Thyroid gland (tissue), 4 donors: ENCODE measurements at regions not wholly inside any gene's neighbourhood (a gene's known extent, or its start where the extent isn't known, plus 50 kb on each side); places are given as distances from the start of the nearest gene placed in this dataset.

Experiments
- DNase-seq, 2 donors: peaks; one replicate each; pipeline ENCODE4 v3.0.0-alpha.2; 2019
- H3K27ac ChIP-seq, 3 donors: fragments of 200-600 bp; sonication (generic); 1 replicate in 2 of 3; 2 replicates in 1 of 3; pipeline ENCODE4 v1.5.1; 2016 to 2019; ENCODE audit warnings: mild to moderate bottlenecking in 1 of 3, moderate library complexity in 1 of 3
- H3K27me3 ChIP-seq: fragments of 200-600 bp; sonication (generic); one replicate; pipeline ENCODE4 v1.5.1; 2019
- H3K36me3 ChIP-seq, 2 donors: fragments of 200-600 bp; sonication (generic); one replicate each; pipeline ENCODE4 v1.5.1; 2016 to 2019
- H3K4me1 ChIP-seq, 2 donors: fragments of 200-600 bp; sonication (generic); one replicate each; pipeline ENCODE4 v1.5.1; 2017 to 2019
- H3K4me3 ChIP-seq, 3 donors: fragments of 200-600 bp; sonication (generic); replicated peaks in 1 of 3; 1 replicate in 2 of 3; 2 replicates in 1 of 3; pipeline ENCODE4 v1.5.1; 2016; ENCODE audit warnings: mild to moderate bottlenecking in 1 of 3
- H3K9me3 ChIP-seq: fragments of 200-600 bp; sonication (generic); one replicate; pipeline ENCODE4 v1.5.1; 2017
- CTCF ChIP-seq, 6 experiments: fragments of 200-600 bp in 3 of 6; fragments of 450-650 bp in 3 of 6; sonication (generic) in 3 of 6; IDR thresholded peaks; one replicate each; pipeline ENCODE4 v1.5.1; 2016 to 2019; ENCODE audit warnings: antibody characterized with exemption in 6 of 6, mild to moderate bottlenecking in 2 of 6, inconsistent platforms in 1 of 6, moderate library complexity in 1 of 6
- POLR2A ChIP-seq, 2 donors: fragments of 450-650 bp; IDR thresholded peaks; one replicate each; pipeline ENCODE4 v1.6.1; 2017; ENCODE audit warnings: antibody characterized with exemption in 2 of 2, mild to moderate bottlenecking in 2 of 2, moderate library complexity in 1 of 2
- WGBS, 2 donors: methylation state at CpG; one replicate each; pipeline ENCODE4 v1.1.5; 2017; 5-methylcytosine and 5-hydroxymethylcytosine counted together
- intact Hi-C: fragments of 100-400 bp; cut with DNase I; formaldehyde crosslinking; loops from one replicate; pipeline ENCODE4 v1.15.1; 2023

GRCh38 chr15:88746451-88746850 is 56.8 kb upstream of the ACAN start:
- 71 to 72% methylated on average over 5 of the region's 5 CpGs for WGBS, 2 donors
- no peaks in the 10 kb centered on the region for H3K9me3 ChIP-seq
- no peak overlapping the region for H3K4me3 ChIP-seq
- no peaks in the 10 kb centered on the region for H3K4me1 ChIP-seq
- intact Hi-C loops = no loop called here
- no peak overlapping the region for H3K27ac ChIP-seq
- H3K27me3 ChIP-seq = no peaks in the 10 kb centered on the region
- TF ChIP-seq CTCF (IDR thresholded peaks at IDR 0.05) (no peak), POLR2A (IDR thresholded peaks at IDR 0.05) (no peak)
- no peak for DNase-seq
- no peaks in the 10 kb centered on the region for H3K36me3 ChIP-seq

DNA sequence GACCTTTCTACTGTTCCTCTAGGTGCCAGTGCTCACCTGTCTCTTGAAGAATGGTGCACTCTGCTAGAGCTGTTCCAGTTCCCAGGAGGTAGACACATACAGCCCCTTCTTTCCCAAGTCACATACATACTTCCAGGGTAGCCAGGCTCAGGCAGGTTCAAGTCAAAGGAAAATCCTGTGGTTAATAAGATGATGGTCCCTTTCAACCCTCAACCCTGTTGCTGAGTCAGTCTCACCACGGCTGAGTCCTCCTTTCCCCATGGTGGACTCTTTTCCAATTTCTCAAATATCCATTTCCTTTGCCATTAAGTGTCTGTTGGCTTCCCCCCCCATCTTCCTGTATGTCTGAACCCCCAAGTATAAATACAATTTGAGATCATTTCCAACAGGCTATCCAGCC is 56.1 kb upstream of the ACAN start:
- no peaks in the 10 kb centered on the region for H3K36me3 ChIP-seq
- no peaks in the 10 kb centered on the region for H3K4me1 ChIP-seq
- no peak for DNase-seq
- TF ChIP-seq CTCF (IDR thresholded peaks at IDR 0.05) (no peak), POLR2A (IDR thresholded peaks at IDR 0.05) (no peak)
- H3K4me3 ChIP-seq = no peak overlapping the region
- no peaks in the 10 kb centered on the region for H3K27me3 ChIP-seq
- 58 to 74% methylated on average over 1 of the region's 1 CpG for WGBS, 2 donors
- intact Hi-C loops = no loop called here
- no peaks in the 10 kb centered on the region for H3K9me3 ChIP-seq
- no peak overlapping the region for H3K27ac ChIP-seq

DNA sequence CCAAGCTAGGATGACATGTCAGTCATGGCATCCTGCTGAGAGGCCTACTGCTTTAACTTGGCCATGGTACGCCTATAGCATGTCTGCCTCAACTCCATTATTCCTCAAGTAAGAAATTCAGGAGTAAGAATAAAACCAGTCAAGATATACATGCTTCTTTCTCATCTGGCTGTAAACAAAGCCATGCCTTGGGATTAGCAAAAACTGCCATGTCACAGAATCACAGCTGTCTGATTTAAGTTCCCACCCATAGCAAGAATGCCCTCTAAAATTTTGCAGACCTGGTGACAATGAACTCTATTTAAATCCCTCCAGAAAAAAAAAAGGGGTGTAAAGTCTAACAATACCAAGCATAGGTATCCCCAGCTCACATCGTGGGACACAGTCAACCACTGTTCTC is 55.6 kb upstream of the ACAN start:
- intact Hi-C loops = no loop called here
- no peak overlapping the region for H3K27ac ChIP-seq
- WGBS, 2 donors = 86 to 87% methylated on average over 2 of the region's 2 CpGs

GRCh38 chr15:88748081-88748480 is 55.2 kb upstream of the ACAN start:
- H3K4me1 ChIP-seq = no peaks in the 10 kb centered on the region
- TF ChIP-seq CTCF (IDR thresholded peaks at IDR 0.05) = no peak
- TF ChIP-seq POLR2A (IDR thresholded peaks at IDR 0.05) = no peak
- H3K27ac ChIP-seq = no peak overlapping the region
- 73 to 80% methylated on average over 3 of the region's 3 CpGs for WGBS, 2 donors
- no peaks in the 10 kb centered on the region for H3K9me3 ChIP-seq
- no peak overlapping the region for H3K4me3 ChIP-seq
- no peak for DNase-seq
- H3K36me3 ChIP-seq = no peaks in the 10 kb centered on the region
- intact Hi-C loops = no loop called here
- H3K27me3 ChIP-seq = no peaks in the 10 kb centered on the region

More for the DNA sequence above, 55.6 kb upstream of the ACAN start:
- TF ChIP-seq CTCF (IDR thresholded peaks at IDR 0.05) (no peak), POLR2A (IDR thresholded peaks at IDR 0.05) (no peak)
- no peak for DNase-seq
- Histone ChIP-seq H3K4me1 (no peaks in the 10 kb centered on the region), H3K27me3 (no peaks in the 10 kb centered on the region), H3K9me3 (no peaks in the 10 kb centered on the region), H3K4me3 (no peak overlapping the region), H3K36me3 (no peaks in the 10 kb centered on the region)

GRCh38 chr15:88748651-88749050 is 54.6 kb upstream of the ACAN start:
- no peak overlapping the region for H3K4me3 ChIP-seq

More at GRCh38 chr15:88748651-88749050, 54.6 kb upstream of the ACAN start:
- Histone ChIP-seq H3K4me1 (no peaks in the 10 kb centered on the region), H3K36me3 (no peaks in the 10 kb centered on the region), H3K9me3 (no peaks in the 10 kb centered on the region), H3K27me3 (no peaks in the 10 kb centered on the region), H3K27ac (no peak overlapping the region)
- no peak for DNase-seq
- 61 to 73% methylated on average over 2 of the region's 2 CpGs for WGBS, 2 donors
- no peak for TF ChIP-seq POLR2A (IDR thresholded peaks at IDR 0.05)
- no peak for TF ChIP-seq CTCF (IDR thresholded peaks at IDR 0.05)
- intact Hi-C loops = no loop called here
